ENCODE measurements at regions not wholly inside any gene's neighbourhood (a gene's known extent, or its start where the extent isn't known, plus 50 kb on each side); places are given as distances from the start of the nearest gene placed in this dataset.

- Histone ChIP-seq H3K4me1 (ENCODE audit: insufficient read depth, low read length, poor library complexity, severe bottlenecking) (no peaks in the 10 kb centered on the region), H2AFZ (ENCODE audit: low read length) (no peak overlapping the region), H3K27ac (ENCODE audit: low read depth, low read length, poor library complexity, severe bottlenecking) (no peak overlapping the region), H3K9me2 (ENCODE audit: insufficient read depth, low read length) (no peaks in the 10 kb centered on the region), H3K36me3 (ENCODE audit: insufficient read depth, low read length) (no peaks in the 10 kb centered on the region), H4K20me1 (ENCODE audit: insufficient read depth, low read length) (no peaks in the 10 kb centered on the region), H3K9me3 (ENCODE audit: low read length) (no peaks in the 10 kb centered on the region), H3K4me2 (ENCODE audit: low read length) (no peak overlapping the region), H3K4me3 (ENCODE audit: low read depth, low read length, poor library complexity, severe bottlenecking) (no peak overlapping the region), H3K79me2 (ENCODE audit: insufficient read depth, low read depth, low read length) (no peaks in the 10 kb centered on the region)
- intact Hi-C loops (cut with micrococcal nuclease; ENCODE audit: unreplicated experiment): no loop called here
- no peak for DNase-seq (ENCODE audit: low spot score)
- no TSS peak for BruUV-seq (replicated peaks)
- no peak for TF ChIP-seq CTCF (conservative IDR thresholded peaks at IDR 0.05; ENCODE audit: low read length)
- no peak for TF ChIP-seq EZH2phosphoT487 (IDR thresholded peaks at IDR 0.05; ENCODE audit: borderline replicate concordance, low read depth, low read length)
- ChIA-PET POLR2A (no interaction called here), CTCF (ENCODE audit: unreplicated experiment) (no interaction called here)
Observed at GRCh38 chr4:57672846-57673433, 562.8 kb upstream of the IGFBP7 start.

DNA sequence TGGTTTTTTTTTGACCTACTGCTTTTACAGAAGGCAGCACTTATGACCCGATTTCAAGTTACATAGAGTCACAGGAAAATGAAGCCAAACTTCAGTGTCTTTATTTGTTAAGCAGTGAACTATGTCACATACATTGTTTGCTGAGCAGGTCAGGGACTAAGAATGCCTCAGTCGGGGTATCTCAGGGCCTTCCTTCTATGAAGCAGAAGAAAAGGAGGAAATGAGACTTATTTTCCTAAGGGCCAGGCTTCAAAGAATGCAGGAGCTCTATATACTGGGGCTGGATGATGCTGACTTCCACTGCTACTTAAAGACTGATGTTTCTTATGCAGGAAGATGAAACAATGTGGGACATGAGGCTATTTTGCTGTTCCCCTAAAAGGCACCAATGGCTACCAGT, 558.4 kb upstream of the IGFBP7 start:
- Histone ChIP-seq H3K4me2 (ENCODE audit: low read length) (no peak overlapping the region), H3K27ac (ENCODE audit: low read depth, low read length, poor library complexity, severe bottlenecking) (no peak overlapping the region), H3K4me1 (ENCODE audit: insufficient read depth, low read length, poor library complexity, severe bottlenecking) (no peaks in the 10 kb centered on the region), H2AFZ (ENCODE audit: low read length) (no peak overlapping the region), H3K79me2 (ENCODE audit: insufficient read depth, low read depth, low read length) (no peaks in the 10 kb centered on the region), H3K4me3 (ENCODE audit: low read depth, low read length, poor library complexity, severe bottlenecking) (no peak overlapping the region), H3K9me2 (ENCODE audit: insufficient read depth, low read length) (no peaks in the 10 kb centered on the region), H3K9me3 (ENCODE audit: low read length) (no peaks in the 10 kb centered on the region), H3K36me3 (ENCODE audit: insufficient read depth, low read length) (no peaks in the 10 kb centered on the region), H4K20me1 (ENCODE audit: insufficient read depth, low read length) (no peaks in the 10 kb centered on the region)
- BruUV-seq (replicated peaks): no TSS peak
- POLR2A ChIA-PET: no interaction called here
- intact Hi-C loops (cut with micrococcal nuclease; ENCODE audit: unreplicated experiment): no loop called here
- TF ChIP-seq CTCF (conservative IDR thresholded peaks at IDR 0.05; ENCODE audit: low read length) (no peak), EZH2phosphoT487 (IDR thresholded peaks at IDR 0.05; ENCODE audit: borderline replicate concordance, low read depth, low read length) (no peak)
- DNase-seq (ENCODE audit: low spot score): no peak
- CTCF ChIA-PET (ENCODE audit: unreplicated experiment): no interaction called here

DNA sequence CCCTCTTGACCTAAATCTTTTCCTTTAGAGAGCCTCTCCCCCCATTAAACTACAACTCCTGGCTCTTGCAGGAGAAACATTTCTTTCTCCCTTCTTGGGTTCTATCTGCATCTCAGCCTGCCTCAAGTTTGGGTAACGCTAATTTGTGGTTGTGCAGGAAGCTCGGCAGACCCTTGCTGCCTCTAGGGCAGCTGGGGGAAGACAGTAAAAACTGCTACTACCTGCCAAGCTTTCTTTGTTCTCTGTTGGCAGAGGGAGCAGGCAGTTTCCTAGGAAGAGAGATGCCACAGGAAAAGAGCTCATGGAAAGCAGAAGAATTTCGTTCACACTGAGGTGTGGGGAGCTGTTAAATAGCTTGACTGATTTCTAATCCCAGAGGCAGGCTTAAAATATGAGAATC, 555.6 kb upstream of the IGFBP7 start:
- ChIA-PET POLR2A (no interaction called here), CTCF (ENCODE audit: unreplicated experiment) (no interaction called here)
- H3K9me2 ChIP-seq (ENCODE audit: insufficient read depth, low read length): no peaks in the 10 kb centered on the region
- no peak overlapping the region for H3K4me2 ChIP-seq (ENCODE audit: low read length)
- no peaks in the 10 kb centered on the region for H3K4me1 ChIP-seq (ENCODE audit: insufficient read depth, low read length, poor library complexity, severe bottlenecking)
- no peaks in the 10 kb centered on the region for H3K36me3 ChIP-seq (ENCODE audit: insufficient read depth, low read length)
- H4K20me1 ChIP-seq (ENCODE audit: insufficient read depth, low read length): no peaks in the 10 kb centered on the region
- no peaks in the 10 kb centered on the region for H3K79me2 ChIP-seq (ENCODE audit: insufficient read depth, low read depth, low read length)
- no peak overlapping the region for H3K27ac ChIP-seq (ENCODE audit: low read depth, low read length, poor library complexity, severe bottlenecking)
- no TSS peak for BruUV-seq (replicated peaks)
- H3K4me3 ChIP-seq (ENCODE audit: low read depth, low read length, poor library complexity, severe bottlenecking): no peak overlapping the region
- TF ChIP-seq EZH2phosphoT487 (IDR thresholded peaks at IDR 0.05; ENCODE audit: borderline replicate concordance, low read depth, low read length) (no peak), CTCF (conservative IDR thresholded peaks at IDR 0.05; ENCODE audit: low read length) (no peak)
- DNase-seq (ENCODE audit: low spot score): no peak
- H3K9me3 ChIP-seq (ENCODE audit: low read length): no peaks in the 10 kb centered on the region
- intact Hi-C loops (cut with micrococcal nuclease; ENCODE audit: unreplicated experiment): no loop called here
- no peak overlapping the region for H2AFZ ChIP-seq (ENCODE audit: low read length)
